Fibroblast of lung (primary cell): ENCODE measurements at regions not wholly inside any gene's neighbourhood (a gene's known extent, or its start where the extent isn't known, plus 50 kb on each side); places are given as distances from the start of the nearest gene placed in this dataset.

ENCODE experiments used
- DNase-seq, 2 donors: peaks; one replicate each; pipeline versions ENCODE4 v3.0.0 to v3.0.0-alpha.2; 2010; ENCODE audit warnings: low read depth in 2 of 2
- H2AFZ ChIP-seq: 2 replicates; pipeline ENCODE4 v1.5.1; 2012; ENCODE audit warnings: low read length, control low read depth, inconsistent platforms
- H3K27ac ChIP-seq: 2 replicates; pipeline ENCODE4 v1.5.1; 2011; ENCODE audit warnings: low read length, control low read depth; ENCODE audit not compliant: insufficient read depth
- H3K27me3 ChIP-seq: 2 replicates; pipeline ENCODE4 v1.5.1; 2011; ENCODE audit warnings: mild to moderate bottlenecking, low read length; ENCODE audit not compliant: control insufficient read depth, insufficient read depth
- H3K36me3 ChIP-seq: 2 replicates; pipeline ENCODE4 v1.5.1; 2011; ENCODE audit warnings: low read length; ENCODE audit not compliant: control insufficient read depth, insufficient read depth
- H3K4me1 ChIP-seq: 2 replicates; pipeline ENCODE4 v1.5.1; 2011; ENCODE audit warnings: low read length; ENCODE audit not compliant: control insufficient read depth, insufficient read depth; ENCODE audit errors: extremely low read depth
- H3K4me2 ChIP-seq: 2 replicates; pipeline ENCODE4 v1.5.1; 2011; ENCODE audit warnings: low read length, control low read depth; ENCODE audit not compliant: insufficient read depth; ENCODE audit errors: extremely low read depth
- H3K4me3 ChIP-seq, 4 experiments: fragments of 200-600 bp in 1 of 4; sonication (generic) in 1 of 4; replicated peaks in 1 of 4; 2 replicates each; pipeline ENCODE4 v1.5.1; 2011 to 2016; ENCODE audit warnings: low read length in 4 of 4, low read depth in 3 of 4, mild to moderate bottlenecking in 3 of 4, control low read depth in 2 of 4, inconsistent platforms in 1 of 4, mixed read lengths in 1 of 4; ENCODE audit not compliant: insufficient read depth in 1 of 4; ENCODE audit errors: control extremely low read depth in 1 of 4
- H3K79me2 ChIP-seq: 2 replicates; pipeline ENCODE4 v1.5.1; 2012; ENCODE audit warnings: mild to moderate bottlenecking, low read length, inconsistent platforms; ENCODE audit not compliant: control insufficient read depth, insufficient read depth
- H3K9ac ChIP-seq: 2 replicates; pipeline ENCODE4 v1.5.1; 2011; ENCODE audit warnings: mild to moderate bottlenecking, low read length, control low read depth; ENCODE audit not compliant: insufficient read depth
- H3K9me3 ChIP-seq: 2 replicates; pipeline ENCODE4 v1.5.1; 2012; ENCODE audit warnings: low read depth, low read length; ENCODE audit not compliant: control insufficient read depth, insufficient read depth
- H4K20me1 ChIP-seq: 2 replicates; pipeline ENCODE4 v1.5.1; 2011; ENCODE audit warnings: low read length; ENCODE audit not compliant: control insufficient read depth, insufficient read depth; ENCODE audit errors: extremely low read depth
- CTCF ChIP-seq, 2 donors: IDR thresholded peaks in 1 of 2; conservative IDR thresholded peaks in 1 of 2; 1 replicate in 1 of 2; 2 replicates in 1 of 2; pipeline ENCODE4 v1.5.1; 2011 to 2012; ENCODE audit warnings: low read length in 2 of 2, control low read depth in 1 of 2, inconsistent platforms in 1 of 2, low read depth in 1 of 2, mild to moderate bottlenecking in 1 of 2
- EZH2 ChIP-seq: IDR thresholded peaks from 2 replicates; pipeline ENCODE4 v1.5.1; 2012; ENCODE audit warnings: low read length, control low read depth, mild to moderate bottlenecking; ENCODE audit errors: missing control alignments

GRCh38 chr13:58190577-58190976 lies 559.0 kb downstream of the PCDH17 start:
- no peak overlapping the region for H3K4me3 ChIP-seq
- DNase-seq, result no peak
- no peaks in the 10 kb centered on the region for H3K36me3 ChIP-seq
- H3K9me3 ChIP-seq, result no peaks in the 10 kb centered on the region
- H3K27me3 ChIP-seq, result no peaks in the 10 kb centered on the region
- H2AFZ ChIP-seq, result no peak overlapping the region
- H3K79me2 ChIP-seq, result no peaks in the 10 kb centered on the region
- no peaks in the 10 kb centered on the region for H4K20me1 ChIP-seq
- no peak overlapping the region for H3K4me2 ChIP-seq
- no peaks in the 10 kb centered on the region for H3K4me1 ChIP-seq
- TF ChIP-seq CTCF (conservative IDR thresholded peaks at IDR 0.05 in 1 of 2, IDR thresholded peaks at IDR 0.05 in 1 of 2; ENCODE audit: low read depth in 1 of 2, low read length in 2 of 2), result no peak
- TF ChIP-seq EZH2, result no peak
- no peak overlapping the region for H3K27ac ChIP-seq
- H3K9ac ChIP-seq, result no peak overlapping the region

DNA sequence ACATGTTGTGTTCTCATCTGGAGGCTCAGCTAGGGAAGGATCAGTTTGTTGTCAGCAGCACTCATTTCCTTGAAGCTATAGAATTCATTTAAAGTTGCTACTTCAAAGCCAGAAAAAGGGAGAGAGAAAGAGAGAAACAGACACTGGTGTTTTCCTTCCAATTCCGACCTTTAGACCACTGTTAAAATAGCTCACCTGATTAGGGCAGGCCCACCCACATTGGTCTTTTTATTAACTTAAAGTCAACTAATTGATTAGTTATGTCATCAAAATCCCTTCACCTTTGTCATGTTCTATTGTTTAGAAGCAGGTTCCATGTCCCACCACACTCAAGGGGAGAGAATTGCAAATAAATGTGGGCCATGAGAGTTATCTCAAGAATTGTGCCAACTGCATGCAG lies 560.2 kb downstream of the PCDH17 start:
- H3K9ac ChIP-seq, result no peak overlapping the region
- H3K27me3 ChIP-seq, result no peaks in the 10 kb centered on the region
- no peaks in the 10 kb centered on the region for H3K4me1 ChIP-seq
- no peaks in the 10 kb centered on the region for H4K20me1 ChIP-seq
- no peaks in the 10 kb centered on the region for H3K79me2 ChIP-seq
- H3K36me3 ChIP-seq, result no peaks in the 10 kb centered on the region
- no peak overlapping the region for H3K27ac ChIP-seq
- DNase-seq, result no peak
- TF ChIP-seq CTCF (conservative IDR thresholded peaks at IDR 0.05 in 1 of 2, IDR thresholded peaks at IDR 0.05 in 1 of 2; ENCODE audit: low read depth in 1 of 2, low read length in 2 of 2), result no peak
- TF ChIP-seq EZH2, result no peak
- H3K9me3 ChIP-seq, result no peaks in the 10 kb centered on the region
- H3K4me2 ChIP-seq, result no peak overlapping the region
- H3K4me3 ChIP-seq, result no peak overlapping the region
- no peak overlapping the region for H2AFZ ChIP-seq

DNA sequence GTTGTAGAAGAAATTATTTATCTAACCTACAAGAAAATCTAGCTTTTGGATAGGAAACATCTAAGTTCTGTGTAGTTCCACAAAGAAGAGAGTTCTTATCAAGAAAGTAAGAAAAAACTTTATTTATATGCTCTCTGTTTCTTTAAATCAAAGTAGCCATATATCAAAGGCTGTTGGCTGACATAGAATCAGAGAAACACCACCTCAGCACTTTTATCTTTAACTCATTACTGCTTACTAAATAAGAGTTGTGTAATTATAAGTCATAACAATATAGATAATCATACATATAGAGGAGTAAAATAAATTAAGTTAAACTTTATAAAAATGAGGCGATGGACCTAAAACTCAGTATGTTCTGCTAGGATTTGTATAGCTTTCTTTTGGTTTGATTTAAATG lies 570.6 kb downstream of the PCDH17 start:
- Histone ChIP-seq H2AFZ (no peak overlapping the region), H3K4me3 (no peak overlapping the region), H3K4me2 (no peak overlapping the region), H3K9ac (no peak overlapping the region), H3K9me3 (no peaks in the 10 kb centered on the region), H3K79me2 (no peaks in the 10 kb centered on the region), H3K27ac (no peak overlapping the region), H4K20me1 (no peaks in the 10 kb centered on the region), H3K27me3 (no peaks in the 10 kb centered on the region), H3K4me1 (no peaks in the 10 kb centered on the region), H3K36me3 (no peaks in the 10 kb centered on the region)
- no peak for DNase-seq
- TF ChIP-seq CTCF (conservative IDR thresholded peaks at IDR 0.05 in 1 of 2, IDR thresholded peaks at IDR 0.05 in 1 of 2; ENCODE audit: low read depth in 1 of 2, low read length in 2 of 2), result no peak
- TF ChIP-seq EZH2, result no peak
